ENCODE measurements at regions not wholly inside any gene's neighbourhood (a gene's known extent, or its start where the extent isn't known, plus 50 kb on each side); places are given as distances from the start of the nearest gene placed in this dataset.

GRCh38 chr4:100926039-100926717 lies 408.4 kb upstream of the EMCN start:
- H3K79me1 ChIP-seq (ENCODE audit: low read depth in 1 of 2, low read length in 2 of 2): no peaks in the 10 kb centered on the region
- BruUV-seq (replicated peaks): no TSS peak

More at GRCh38 chr4:100926039-100926717, 408.4 kb upstream of the EMCN start:
- H4K20me1 ChIP-seq (ENCODE audit: insufficient read depth, low read length): no peaks in the 10 kb centered on the region
- H3K36me3 ChIP-seq (ENCODE audit: control insufficient read depth, insufficient read depth, low read length): no peaks in the 10 kb centered on the region
- no peak overlapping the region for H2AFZ ChIP-seq (replicated peaks; ENCODE audit: low read length, poor library complexity)
- ATAC-seq (ENCODE audit: low read depth) (no peak), DNase-seq (no peak)
- no peak overlapping the region for H2BK120ac ChIP-seq (ENCODE audit: low read depth, low read length)
- intact Hi-C loops (cut with micrococcal nuclease) (no loop called here), dilution Hi-C loops (cut with HindIII; ENCODE audit: low sequenced_read_pairs, unreplicated experiment) (no loop called here), in situ Hi-C loops (cut with MboI; ENCODE audit: low sequenced_read_pairs) (no loop called here)
- H2AK9ac ChIP-seq (replicated peaks; ENCODE audit: low read depth, low read length, poor library complexity): no peak overlapping the region
- no peak overlapping the region for H3K14ac ChIP-seq (replicated peaks; ENCODE audit: low read depth, low read length)
- TF ChIP-seq MAFK (IDR thresholded peaks at IDR 0.05; ENCODE audit: low read depth, low read length): no peak
- no peak for TF ChIP-seq FOS (IDR thresholded peaks at IDR 0.05; ENCODE audit: low read depth, low read length)
- no peak for TF ChIP-seq BHLHE40 (IDR thresholded peaks at IDR 0.05; ENCODE audit: low read depth, low read length)
- no peak for TF ChIP-seq ELK1 (IDR thresholded peaks at IDR 0.05; ENCODE audit: borderline replicate concordance, low read depth, low read length)
- TF ChIP-seq USF2 (IDR thresholded peaks at IDR 0.05; ENCODE audit: low read depth, low read length): no peak
- no peak for TF ChIP-seq MXI1 (IDR thresholded peaks at IDR 0.05; ENCODE audit: borderline replicate concordance, low read depth, low read length)
- no peak for TF ChIP-seq RCOR1 (IDR thresholded peaks at IDR 0.05; ENCODE audit: insufficient replicate concordance, low read length)
- no peak for TF ChIP-seq MAZ (IDR thresholded peaks at IDR 0.05; ENCODE audit: borderline replicate concordance, low read depth, low read length)
- no peak for TF ChIP-seq CTCF (conservative IDR thresholded peaks at IDR 0.05; ENCODE audit: low read depth, low read length)
- TF ChIP-seq CEBPB (IDR thresholded peaks at IDR 0.05; ENCODE audit: low read depth, low read length): no peak
- TF ChIP-seq CHD1 (IDR thresholded peaks at IDR 0.05; ENCODE audit: low read depth, low read length): no peak
- no peak for TF ChIP-seq NFE2L2 (IDR thresholded peaks at IDR 0.05; ENCODE audit: low read depth, low read length)
- no peak for TF ChIP-seq RAD21 (IDR thresholded peaks at IDR 0.05; ENCODE audit: low read length)
- no CpG with 5 or more reads among the region's 2 CpGs for WGBS, 2 experiments (ENCODE audit: extremely low coverage in 2 of 2, insufficient read length in 1 of 2)
- H3K27me3 ChIP-seq (ENCODE audit: control insufficient read depth, insufficient read depth, low read length): no peaks in the 10 kb centered on the region
- H2AK5ac ChIP-seq (ENCODE audit: low read depth, low read length): no peak overlapping the region
- H4K5ac ChIP-seq (ENCODE audit: low read depth, low read length): no peak overlapping the region
- H3K9ac ChIP-seq (ENCODE audit: low read depth, low read length): no peak overlapping the region
- no peak overlapping the region for H4K91ac ChIP-seq (ENCODE audit: insufficient read depth, low read depth, low read length)
- no peak overlapping the region for H3K56ac ChIP-seq (ENCODE audit: extremely low read depth, insufficient read depth, low read length)
- H3K4me2 ChIP-seq (ENCODE audit: low read depth, low read length): no peak overlapping the region
- H3K18ac ChIP-seq (ENCODE audit: low read depth, low read length): no peak overlapping the region
- no peaks in the 10 kb centered on the region for H3K9me1 ChIP-seq (ENCODE audit: insufficient read depth, low read length)
- POLR2A ChIA-PET (ENCODE audit: unreplicated experiment): no interaction called here
- no peak overlapping the region for H2BK20ac ChIP-seq (ENCODE audit: low read depth, low read length)
- H3K4ac ChIP-seq (ENCODE audit: low read depth, low read length): no peak overlapping the region
- H2BK15ac ChIP-seq (ENCODE audit: low read depth, low read length): no peak overlapping the region
- no peak overlapping the region for H3K27ac ChIP-seq (ENCODE audit: insufficient read depth, low read length)
- CTCF ChIA-PET: interaction anchor here (1.4 kb wide), 1 partner anchor 9 kb away, joined by 3 read pairs; no protein-coding TSS in a partner anchor
- no peaks in the 10 kb centered on the region for H3K4me1 ChIP-seq (ENCODE audit: control insufficient read depth, insufficient read depth, low read length)
- H3K9me3 ChIP-seq (ENCODE audit: control insufficient read depth, insufficient read depth, low read length): no peaks in the 10 kb centered on the region
- no peak overlapping the region for H4K8ac ChIP-seq (ENCODE audit: low read depth in 2 of 2, low read length in 2 of 2)
- H2BK5ac ChIP-seq (ENCODE audit: low read depth, low read length, poor library complexity, severe bottlenecking): no peak overlapping the region
- no peak overlapping the region for H3K23ac ChIP-seq (ENCODE audit: low read depth, low read length)
- no peak overlapping the region for H3K4me3 ChIP-seq (ENCODE audit: insufficient read depth, low read depth, low read length)

All from IMR-90 (cell line).